A549 (cell line): ENCODE measurements at regions not wholly inside any gene's neighbourhood (a gene's known extent, or its start where the extent isn't known, plus 50 kb on each side); places are given as distances from the start of the nearest gene placed in this dataset.

ENCODE experiments used
- ATAC-seq, 2 experiments: fragments of 200-7000 bp in 1 of 2; fragments of >200 bp in 1 of 2; cut with Nextera tagmentation in 1 of 2; cut with Tn5 transposase in 1 of 2; 3 replicates each; pipeline versions ENCODE4 v1.8.0 to v1.9.1; 2018 to 2020; ENCODE audit warnings: mild to moderate bottlenecking in 1 of 2, moderate library complexity in 1 of 2
- CTCF ChIA-PET: fragments of 300-600 bp; sonication (Branson Sonifier 250); formaldehyde crosslinking; extraction: SDS; loops from one replicate; lab custom pipeline; 2021; ENCODE audit warnings: antibody characterized with exemption, inconsistent platforms; lab: Yijun Ruan, JAX
- POLR2A ChIA-PET: fragments of 350-600 bp; formaldehyde crosslinking; extraction: SDS; loops from one replicate; lab custom pipeline; 2021; ENCODE audit warnings: antibody characterized with exemption, inconsistent platforms; lab: Yijun Ruan, JAX
- DNase-seq, 2 experiments: peaks; one replicate each; pipeline versions ENCODE4 v3.0.0 to v3.0.0-alpha.2; 2011 to 2016; ENCODE audit warnings: low read depth in 1 of 2, low spot score in 1 of 2
- FAIRE-seq: peaks from 2 replicates; lab custom pipeline; 2011; peaks lifted over from hg19 to GRCh38; lab: Jason Lieb, UNC
- H3K27ac ChIP-seq, 2 experiments: fragments of >200 bp; sonication (Bioruptor Twin); formaldehyde crosslinking; 3 replicates each; pipeline ENCODE4 v1.5.1; 2016 to 2017
- H3K4me1 ChIP-seq: fragments of >200 bp; sonication (Bioruptor Twin); formaldehyde crosslinking; 3 replicates; pipeline ENCODE4 v1.6.1; 2016
- H3K4me2 ChIP-seq: fragments of >200 bp; sonication (Bioruptor Twin); formaldehyde crosslinking; 3 replicates; pipeline ENCODE4 v1.6.1; 2016
- H3K4me3 ChIP-seq: fragments of >200 bp; sonication (Bioruptor Twin); formaldehyde crosslinking; 3 replicates; pipeline ENCODE4 v1.5.1; 2016
- H3K9me3 ChIP-seq: fragments of >200 bp; sonication (Bioruptor Twin); formaldehyde crosslinking; 3 replicates; pipeline ENCODE4 v1.6.1; 2016
- CBX2 ChIP-seq: fragments of 200-600 bp; sonication (generic); IDR thresholded peaks from 2 replicates; pipeline ENCODE4 v1.6.1; 2016; ENCODE audit warnings: low read depth, mild to moderate bottlenecking, borderline replicate concordance
- CBX8 ChIP-seq: fragments of 200-600 bp; sonication (generic); IDR thresholded peaks from 2 replicates; pipeline ENCODE4 v1.6.1; 2016
- CHD2 ChIP-seq: fragments of 150-350 bp; IDR thresholded peaks from 2 replicates; pipeline ENCODE4 v1.6.1; 2014; ENCODE audit warnings: low read length; ENCODE audit not compliant: partially characterized antibody
- E2F6 ChIP-seq: IDR thresholded peaks from 2 replicates; pipeline ENCODE4 v1.6.1; 2012; ENCODE audit warnings: low read depth, borderline replicate concordance
- EHMT2 ChIP-seq: fragments of 200-600 bp; sonication (generic); IDR thresholded peaks from 2 replicates; pipeline ENCODE4 v1.6.1; 2016; ENCODE audit warnings: antibody characterized with exemption, low read depth, mild to moderate bottlenecking, moderate library complexity
- EP300 ChIP-seq, 2 experiments: fragments of >200 bp; sonication (Bioruptor Twin); formaldehyde crosslinking; IDR thresholded peaks; 2 replicates in 1 of 2; 3 replicates in 1 of 2; pipeline ENCODE4 v1.6.1; 2016 to 2017
- FOSL2 ChIP-seq, 2 experiments: fragments of 450-650 bp in 1 of 2; fragments of >200 bp in 1 of 2; sonication (Bioruptor Twin) in 1 of 2; formaldehyde crosslinking; IDR thresholded peaks; 2 replicates each; pipeline versions ENCODE4 v1.5.0 to v1.6.1; 2016 to 2020; ENCODE audit warnings: mild to moderate bottlenecking in 1 of 2, moderate library complexity in 1 of 2
- HOXA7 ChIP-seq: fragments of 250-450 bp; sonication (Bioruptor Pico); IDR thresholded peaks from 2 replicates; pipeline ENCODE4 v1.5.0; 2020; ENCODE audit warnings: mild to moderate bottlenecking, moderate library complexity
- KDM5A ChIP-seq: fragments of 200-600 bp; sonication (generic); IDR thresholded peaks from 2 replicates; pipeline ENCODE4 v1.6.1; 2016; ENCODE audit warnings: antibody characterized with exemption, mild to moderate bottlenecking
- MAFK ChIP-seq: fragments of 450-650 bp; IDR thresholded peaks from 2 replicates; pipeline ENCODE4 v1.6.1; 2014; ENCODE audit not compliant: partially characterized antibody
- NFE2L2 ChIP-seq: fragments of 150-350 bp; conservative IDR thresholded peaks from 2 replicates; pipeline ENCODE4 v1.6.1; 2014; ENCODE audit warnings: low read length
- POLR2A ChIP-seq: IDR thresholded peaks from 2 replicates; pipeline ENCODE4 v1.6.1; 2012; ENCODE audit warnings: mild to moderate bottlenecking, low read length
- RAD21 ChIP-seq, 2 experiments: fragments of >200 bp in 1 of 2; sonication (Bioruptor Twin) in 1 of 2; formaldehyde crosslinking in 1 of 2; IDR thresholded peaks in 1 of 2; conservative IDR thresholded peaks in 1 of 2; 2 replicates in 1 of 2; 3 replicates in 1 of 2; pipeline ENCODE4 v1.6.1; 2012 to 2018; ENCODE audit warnings: inconsistent platforms in 1 of 2
- RCOR1 ChIP-seq: fragments of 150-350 bp; IDR thresholded peaks from 2 replicates; pipeline ENCODE4 v1.6.1; 2014; ENCODE audit warnings: antibody characterized with exemption, low read length, low read depth
- REST ChIP-seq: fragments of 200-600 bp; sonication (generic); IDR thresholded peaks from 2 replicates; pipeline ENCODE4 v1.6.1; 2016; ENCODE audit warnings: antibody characterized with exemption, mild to moderate bottlenecking, moderate library complexity
- RFX5 ChIP-seq: fragments of 450-650 bp; IDR thresholded peaks from 2 replicates; pipeline ENCODE4 v1.7.1; 2014; ENCODE audit warnings: antibody characterized with exemption, mild to moderate bottlenecking, moderate library complexity
- SMC3 ChIP-seq: fragments of >200 bp; sonication (Bioruptor Twin); formaldehyde crosslinking; IDR thresholded peaks from 3 replicates; pipeline ENCODE4 v1.6.1; 2018; ENCODE audit warnings: inconsistent platforms
- ZFP36 ChIP-seq: fragments of 450-650 bp; IDR thresholded peaks from 2 replicates; pipeline ENCODE4 v1.6.1; 2014; ENCODE audit warnings: borderline replicate concordance; ENCODE audit not compliant: partially characterized antibody
- WGBS: methylation state at CpG from one replicate; pipeline ENCODE4 v1.1.6; 2017; ENCODE audit errors: missing lambda C conversion rate; 5-methylcytosine and 5-hydroxymethylcytosine counted together
- TF ChIP-seq, protein P1 (sequence below): fragments of >200 bp; sonication (Bioruptor Twin); formaldehyde crosslinking; IDR thresholded peaks from 3 replicates; pipeline ENCODE4 v1.5.1; 2016
- TF ChIP-seq, protein P2 (sequence below): fragments of 450-650 bp; IDR thresholded peaks from 2 replicates; pipeline ENCODE4 v1.6.1; 2014; ENCODE audit warnings: antibody characterized with exemption
- TF ChIP-seq, protein P3 (sequence below): fragments of 250-450 bp; sonication (Bioruptor Pico); IDR thresholded peaks from 2 replicates; pipeline ENCODE4 v1.5.0; 2021; ENCODE audit warnings: mild to moderate bottlenecking, moderate library complexity, borderline replicate concordance

DNA sequence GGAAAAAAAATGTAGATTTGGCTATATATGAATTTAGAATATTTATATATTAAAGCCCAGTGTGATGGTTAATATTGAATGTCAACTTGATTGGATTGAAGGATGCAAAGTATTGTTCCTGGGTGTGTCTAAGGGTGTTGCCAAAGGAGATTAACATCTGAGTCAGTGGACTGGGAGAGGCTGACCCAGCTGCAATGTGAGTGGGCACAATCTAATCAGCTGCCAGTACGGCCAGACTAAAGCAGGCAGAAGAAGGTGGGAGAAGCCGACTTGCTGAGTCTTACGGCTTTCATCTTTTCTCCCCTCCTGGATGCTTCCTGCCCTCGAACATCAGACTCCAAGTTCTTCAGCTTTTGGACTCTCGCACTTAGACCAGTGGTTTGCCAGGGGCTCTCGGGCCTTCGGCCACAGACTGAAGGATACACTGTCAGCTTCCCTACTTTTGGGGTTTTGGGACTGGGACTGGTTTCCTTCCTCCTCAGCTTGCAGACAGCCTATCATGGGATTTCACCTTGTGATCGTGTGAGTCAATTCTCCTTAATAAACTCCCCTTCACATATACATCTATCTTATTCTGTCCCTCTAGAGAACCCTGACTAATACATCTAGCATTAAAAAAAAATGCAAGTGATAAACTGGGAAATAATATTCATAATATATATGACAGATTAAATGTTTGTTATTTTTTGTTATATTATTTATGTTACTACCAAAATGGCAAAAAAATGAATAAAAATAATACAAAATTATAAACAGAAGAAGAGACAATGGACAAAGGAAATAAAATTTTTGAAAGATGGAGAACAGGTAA, 122.4 kb downstream of the DLEU7 start:
- H3K27ac ChIP-seq, result no peak overlapping the region
- H3K4me2 ChIP-seq, result no peak overlapping the region
- H3K4me3 ChIP-seq, result no peak overlapping the region
- TF ChIP-seq CHD2 (no peak), CBX2 (no peak), RAD21 (conservative IDR thresholded peaks at IDR 0.05 in 1 of 2, IDR thresholded peaks at IDR 0.05 in 1 of 2) (no peak), EHMT2 (no peak), E2F6 (no peak), RCOR1 (no peak), RFX5 (no peak), HOXA7 (CRISPR knock-in tag) (no peak), KDM5A (no peak), POLR2A (no peak), MAFK (no peak), REST (no peak), CBX8 (no peak), FOSL2 (IDR thresholded peaks at IDR 0.05) (no peak), FOSL2 (CRISPR knock-in tag; IDR thresholded peaks at IDR 0.05) (no peak)
- TF ChIP-seq, protein P1, sequence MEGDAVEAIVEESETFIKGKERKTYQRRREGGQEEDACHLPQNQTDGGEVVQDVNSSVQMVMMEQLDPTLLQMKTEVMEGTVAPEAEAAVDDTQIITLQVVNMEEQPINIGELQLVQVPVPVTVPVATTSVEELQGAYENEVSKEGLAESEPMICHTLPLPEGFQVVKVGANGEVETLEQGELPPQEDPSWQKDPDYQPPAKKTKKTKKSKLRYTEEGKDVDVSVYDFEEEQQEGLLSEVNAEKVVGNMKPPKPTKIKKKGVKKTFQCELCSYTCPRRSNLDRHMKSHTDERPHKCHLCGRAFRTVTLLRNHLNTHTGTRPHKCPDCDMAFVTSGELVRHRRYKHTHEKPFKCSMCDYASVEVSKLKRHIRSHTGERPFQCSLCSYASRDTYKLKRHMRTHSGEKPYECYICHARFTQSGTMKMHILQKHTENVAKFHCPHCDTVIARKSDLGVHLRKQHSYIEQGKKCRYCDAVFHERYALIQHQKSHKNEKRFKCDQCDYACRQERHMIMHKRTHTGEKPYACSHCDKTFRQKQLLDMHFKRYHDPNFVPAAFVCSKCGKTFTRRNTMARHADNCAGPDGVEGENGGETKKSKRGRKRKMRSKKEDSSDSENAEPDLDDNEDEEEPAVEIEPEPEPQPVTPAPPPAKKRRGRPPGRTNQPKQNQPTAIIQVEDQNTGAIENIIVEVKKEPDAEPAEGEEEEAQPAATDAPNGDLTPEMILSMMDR, result no peak
- TF ChIP-seq, protein P2, sequence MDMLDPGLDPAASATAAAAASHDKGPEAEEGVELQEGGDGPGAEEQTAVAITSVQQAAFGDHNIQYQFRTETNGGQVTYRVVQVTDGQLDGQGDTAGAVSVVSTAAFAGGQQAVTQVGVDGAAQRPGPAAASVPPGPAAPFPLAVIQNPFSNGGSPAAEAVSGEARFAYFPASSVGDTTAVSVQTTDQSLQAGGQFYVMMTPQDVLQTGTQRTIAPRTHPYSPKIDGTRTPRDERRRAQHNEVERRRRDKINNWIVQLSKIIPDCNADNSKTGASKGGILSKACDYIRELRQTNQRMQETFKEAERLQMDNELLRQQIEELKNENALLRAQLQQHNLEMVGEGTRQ, result no peak
- H3K4me1 ChIP-seq, result no peaks in the 10 kb centered on the region
- no peak for ATAC-seq
- H3K9me3 ChIP-seq, result no peaks in the 10 kb centered on the region
- FAIRE-seq, result no peak
- 86% methylated on average over 5 of the region's 8 CpGs for WGBS
- POLR2A ChIA-PET, result no interaction called here
- CTCF ChIA-PET, result no interaction called here
- no peak for DNase-seq

- ChIA-PET CTCF (interaction anchor here (0.6 kb wide), 1 partner anchor 30 kb away, joined by 3 read pairs; no protein-coding TSS in a partner anchor), POLR2A (interaction anchor here (0.6 kb wide), 1 partner anchor 190 kb away, joined by 3 read pairs; no protein-coding TSS in a partner anchor)
- FAIRE-seq (no peak), DNase-seq (no peak), ATAC-seq (no peak)
- WGBS, result 52% methylated on average over 1 of the region's 1 CpG
- Histone ChIP-seq H3K4me2 (no peak overlapping the region), H3K4me1 (no peaks in the 10 kb centered on the region), H3K4me3 (no peak overlapping the region), H3K9me3 (no peaks in the 10 kb centered on the region), H3K27ac (no peak overlapping the region)
- TF ChIP-seq NFE2L2, result no peak
- no peak for TF ChIP-seq CHD2
- TF ChIP-seq ZFP36, result no peak
- no peak for TF ChIP-seq EP300 (IDR thresholded peaks at IDR 0.05)
- no peak for TF ChIP-seq FOSL2 (IDR thresholded peaks at IDR 0.05)
- no peak for TF ChIP-seq FOSL2 (CRISPR knock-in tag; IDR thresholded peaks at IDR 0.05)
- TF ChIP-seq, protein P3, sequence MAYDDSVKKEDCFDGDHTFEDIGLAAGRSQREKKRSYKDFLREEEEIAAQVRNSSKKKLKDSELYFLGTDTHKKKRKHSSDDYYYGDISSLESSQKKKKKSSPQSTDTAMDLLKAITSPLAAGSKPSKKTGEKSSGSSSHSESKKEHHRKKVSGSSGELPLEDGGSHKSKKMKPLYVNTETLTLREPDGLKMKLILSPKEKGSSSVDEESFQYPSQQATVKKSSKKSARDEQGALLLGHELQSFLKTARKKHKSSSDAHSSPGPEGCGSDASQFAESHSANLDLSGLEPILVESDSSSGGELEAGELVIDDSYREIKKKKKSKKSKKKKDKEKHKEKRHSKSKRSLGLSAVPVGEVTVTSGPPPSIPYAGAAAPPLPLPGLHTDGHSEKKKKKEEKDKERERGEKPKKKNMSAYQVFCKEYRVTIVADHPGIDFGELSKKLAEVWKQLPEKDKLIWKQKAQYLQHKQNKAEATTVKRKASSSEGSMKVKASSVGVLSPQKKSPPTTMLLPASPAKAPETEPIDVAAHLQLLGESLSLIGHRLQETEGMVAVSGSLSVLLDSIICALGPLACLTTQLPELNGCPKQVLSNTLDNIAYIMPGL (CRISPR knock-in tag), result no peak
- no peak for TF ChIP-seq RAD21 (conservative IDR thresholded peaks at IDR 0.05 in 1 of 2, IDR thresholded peaks at IDR 0.05 in 1 of 2)
- TF ChIP-seq SMC3, result no peak
- no peak for TF ChIP-seq RFX5
Observed at GRCh38 chr13:50721672-50721992, 121.9 kb downstream of the DLEU7 start.
